Osteoblast (primary cell): ENCODE measurements at regions not wholly inside any gene's neighbourhood (a gene's known extent, or its start where the extent isn't known, plus 50 kb on each side); places are given as distances from the start of the nearest gene placed in this dataset.

Source experiments
- DNase-seq: peaks from one replicate; pipeline ENCODE4 v3.0.0; 2011; ENCODE audit warnings: low spot score, mixed read lengths; ENCODE audit not compliant: insufficient read length; ENCODE audit errors: missing footprints
- H2AFZ ChIP-seq: 2 replicates; pipeline ENCODE4 v1.6.0; 2011; ENCODE audit warnings: mild to moderate bottlenecking, low read length
- H3K27ac ChIP-seq: 2 replicates; pipeline ENCODE4 v1.5.1; 2011; ENCODE audit warnings: mild to moderate bottlenecking, low read depth, low read length, moderate library complexity
- H3K27me3 ChIP-seq: 2 replicates; pipeline ENCODE4 v1.6.0; 2012; ENCODE audit warnings: mild to moderate bottlenecking, control low read depth, inconsistent platforms, low read length, moderate library complexity; ENCODE audit not compliant: insufficient read depth
- H3K36me3 ChIP-seq: 2 replicates; pipeline ENCODE4 v1.5.1; 2011; ENCODE audit warnings: mild to moderate bottlenecking, low read length, control low read depth, moderate library complexity; ENCODE audit not compliant: insufficient read depth
- H3K4me1 ChIP-seq: 2 replicates; pipeline ENCODE4 v1.5.1; 2011; ENCODE audit warnings: mild to moderate bottlenecking, low read length, control low read depth, moderate library complexity; ENCODE audit not compliant: insufficient read depth
- H3K4me2 ChIP-seq: 2 replicates; pipeline ENCODE4 v1.6.0; 2011; ENCODE audit warnings: mild to moderate bottlenecking, low read length; ENCODE audit not compliant: insufficient read depth
- H3K4me3 ChIP-seq: fragments of 200-600 bp; sonication (generic); 3 replicates; pipeline ENCODE4 v1.5.1; 2012; ENCODE audit warnings: mild to moderate bottlenecking, low read length, inconsistent platforms; ENCODE audit not compliant: insufficient read depth
- H3K79me2 ChIP-seq: 2 replicates; pipeline ENCODE4 v1.6.0; 2012; ENCODE audit warnings: mild to moderate bottlenecking, low read length, control low read depth, inconsistent platforms; ENCODE audit not compliant: insufficient read depth
- H3K9me3 ChIP-seq: 2 replicates; pipeline ENCODE4 v1.5.1; 2011; ENCODE audit warnings: low read depth, low read length, control low read depth
- H4K20me1 ChIP-seq: 2 replicates; pipeline ENCODE4 v1.6.0; 2012; ENCODE audit warnings: mild to moderate bottlenecking, low read length, control low read depth; ENCODE audit not compliant: insufficient read depth
- CTCF ChIP-seq: IDR thresholded peaks from 2 replicates; pipeline ENCODE4 v1.5.1; 2011; ENCODE audit warnings: mild to moderate bottlenecking, low read depth, low read length, moderate library complexity; ENCODE audit errors: extremely low read depth

- TF ChIP-seq CTCF, result no peak
- no peaks in the 10 kb centered on the region for H4K20me1 ChIP-seq
- H3K4me1 ChIP-seq, result peaks cover 24% of the 10 kb centered on the region
- peak overlapping the region; percentile 66 for H3K27ac ChIP-seq
- peak overlapping the region; percentile 86 for H2AFZ ChIP-seq
- H3K79me2 ChIP-seq, result no peaks in the 10 kb centered on the region
- no peaks in the 10 kb centered on the region for H3K27me3 ChIP-seq
- H3K4me3 ChIP-seq, result peak overlapping the region; percentile 67
- H3K4me2 ChIP-seq, result peak overlapping the region; percentile 84
- peak; percentile 88 for DNase-seq
- no peaks in the 10 kb centered on the region for H3K9me3 ChIP-seq
- no peaks in the 10 kb centered on the region for H3K36me3 ChIP-seq
Measured at GRCh38 chr2:163347982-163348856, 387.6 kb downstream of the FIGN start.

- no peak overlapping the region for H3K4me3 ChIP-seq
Measured at GRCh38 chr2:163345795-163346573, 389.8 kb downstream of the FIGN start.

GRCh38 chr2:163343316-163343715 lies 392.5 kb downstream of the FIGN start:
- Histone ChIP-seq H4K20me1 (no peaks in the 10 kb centered on the region), H3K4me2 (no peak overlapping the region)
- TF ChIP-seq CTCF, result no peak

More at GRCh38 chr2:163345795-163346573, 389.8 kb downstream of the FIGN start:
- H2AFZ ChIP-seq, result peak overlapping the region; percentile 53
- no peaks in the 10 kb centered on the region for H3K27me3 ChIP-seq
- no peaks in the 10 kb centered on the region for H4K20me1 ChIP-seq
- H3K4me2 ChIP-seq, result peak overlapping the region; percentile 66
- H3K79me2 ChIP-seq, result no peaks in the 10 kb centered on the region
- H3K9me3 ChIP-seq, result no peaks in the 10 kb centered on the region
- H3K27ac ChIP-seq, result no peak overlapping the region
- DNase-seq, result peak; percentile 68
- H3K36me3 ChIP-seq, result no peaks in the 10 kb centered on the region
- TF ChIP-seq CTCF, result peak; percentile 79
- H3K4me1 ChIP-seq, result peaks cover 23% of the 10 kb centered on the region

GRCh38 chr2:163341426-163341825 lies 394.4 kb downstream of the FIGN start:
- Histone ChIP-seq H3K27ac (no peak overlapping the region), H3K79me2 (no peaks in the 10 kb centered on the region), H4K20me1 (no peaks in the 10 kb centered on the region), H3K4me1 (no peaks in the 10 kb centered on the region), H3K9me3 (no peaks in the 10 kb centered on the region), H2AFZ (peak overlapping the region; percentile 52), H3K4me2 (no peak overlapping the region), H3K4me3 (no peak overlapping the region), H3K27me3 (no peaks in the 10 kb centered on the region), H3K36me3 (no peaks in the 10 kb centered on the region)
- TF ChIP-seq CTCF, result no peak
- no peak for DNase-seq

More at GRCh38 chr2:163343316-163343715, 392.5 kb downstream of the FIGN start:
- Histone ChIP-seq H3K79me2 (no peaks in the 10 kb centered on the region), H3K27me3 (no peaks in the 10 kb centered on the region), H2AFZ (no peak overlapping the region), H3K4me1 (peaks cover 7% of the 10 kb centered on the region), H3K9me3 (no peaks in the 10 kb centered on the region), H3K36me3 (no peaks in the 10 kb centered on the region), H3K4me3 (no peak overlapping the region), H3K27ac (no peak overlapping the region)
- DNase-seq, result no peak
